ENCODE measurements at regions not wholly inside any gene's neighbourhood (a gene's known extent, or its start where the extent isn't known, plus 50 kb on each side); places are given as distances from the start of the nearest gene placed in this dataset.

DNA sequence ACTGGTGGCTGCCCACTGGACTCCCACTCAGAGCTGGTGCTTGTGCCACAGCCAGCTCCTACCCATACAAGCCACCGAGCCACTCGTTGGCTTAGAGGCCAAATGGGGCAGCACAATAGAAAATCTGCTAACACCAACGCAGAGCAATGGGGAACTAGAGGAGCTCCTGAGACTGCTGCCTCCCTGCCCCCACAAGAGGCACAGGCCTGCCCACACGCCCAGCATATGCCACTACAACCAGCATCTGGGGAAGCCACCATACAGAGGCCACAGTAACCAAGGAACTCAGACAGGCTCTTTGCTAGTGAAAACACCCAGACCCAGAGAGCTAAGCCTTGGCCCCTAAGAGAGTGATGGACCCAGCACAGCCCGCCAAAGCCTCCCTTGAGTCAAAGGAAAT lies 231.2 kb upstream of the RAB6C start:
- Mint-ChIP-seq H3K27ac (ENCODE audit: unreplicated experiment) (no peak overlapping the region), H3K4me1 (ENCODE audit: low read depth, unreplicated experiment) (no peaks in the 10 kb centered on the region), H3K4me3 (ENCODE audit: unreplicated experiment) (no peak overlapping the region), H3K36me3 (ENCODE audit: insufficient read depth, unreplicated experiment) (no peaks in the 10 kb centered on the region), H3K27me3 (ENCODE audit: insufficient read depth, unreplicated experiment) (peaks cover 9% of the 10 kb centered on the region), H3K9me3 (ENCODE audit: unreplicated experiment) (no peaks in the 10 kb centered on the region)
- TF ChIP-seq, protein P1, sequence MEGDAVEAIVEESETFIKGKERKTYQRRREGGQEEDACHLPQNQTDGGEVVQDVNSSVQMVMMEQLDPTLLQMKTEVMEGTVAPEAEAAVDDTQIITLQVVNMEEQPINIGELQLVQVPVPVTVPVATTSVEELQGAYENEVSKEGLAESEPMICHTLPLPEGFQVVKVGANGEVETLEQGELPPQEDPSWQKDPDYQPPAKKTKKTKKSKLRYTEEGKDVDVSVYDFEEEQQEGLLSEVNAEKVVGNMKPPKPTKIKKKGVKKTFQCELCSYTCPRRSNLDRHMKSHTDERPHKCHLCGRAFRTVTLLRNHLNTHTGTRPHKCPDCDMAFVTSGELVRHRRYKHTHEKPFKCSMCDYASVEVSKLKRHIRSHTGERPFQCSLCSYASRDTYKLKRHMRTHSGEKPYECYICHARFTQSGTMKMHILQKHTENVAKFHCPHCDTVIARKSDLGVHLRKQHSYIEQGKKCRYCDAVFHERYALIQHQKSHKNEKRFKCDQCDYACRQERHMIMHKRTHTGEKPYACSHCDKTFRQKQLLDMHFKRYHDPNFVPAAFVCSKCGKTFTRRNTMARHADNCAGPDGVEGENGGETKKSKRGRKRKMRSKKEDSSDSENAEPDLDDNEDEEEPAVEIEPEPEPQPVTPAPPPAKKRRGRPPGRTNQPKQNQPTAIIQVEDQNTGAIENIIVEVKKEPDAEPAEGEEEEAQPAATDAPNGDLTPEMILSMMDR (IDR thresholded peaks at IDR 0.05; ENCODE audit: insufficient read depth in 1 of 2, low read depth in 1 of 2, low read length in 1 of 2, severe bottlenecking in 1 of 2, unreplicated experiment in 1 of 2): no peak
- CTCF ChIA-PET: interaction anchor here (0.6 to 1.8 kb wide), 9 partner anchors 9 to 1462 kb away, joined by 3 to 16 read pairs (median 3); no protein-coding TSS in a partner anchor
- BruUV-seq (replicated peaks): no TSS peak
- intact Hi-C loops (cut with micrococcal nuclease; ENCODE audit: unreplicated experiment): loop anchor here (5.0 kb wide), 1 partner anchor 71 kb away; no protein-coding TSS in a partner anchor
- no peaks in the 10 kb centered on the region for H3K9me3 ChIP-seq
- POLR2A ChIA-PET: no interaction called here
- no peaks in the 10 kb centered on the region for H3K4me1 ChIP-seq
- H3K36me3 ChIP-seq (ENCODE audit: control insufficient read depth, insufficient read depth, low read length): no peaks in the 10 kb centered on the region
- no peak for DNase-seq
- no peaks in the 10 kb centered on the region; the same call in 1 of the 2 replicates for H3K27me3 ChIP-seq (replicated peaks; ENCODE audit: control insufficient read depth, insufficient read depth, low read length)
- H3K4me3 ChIP-seq (ENCODE audit: low read depth, low read length): no peak overlapping the region

DNA sequence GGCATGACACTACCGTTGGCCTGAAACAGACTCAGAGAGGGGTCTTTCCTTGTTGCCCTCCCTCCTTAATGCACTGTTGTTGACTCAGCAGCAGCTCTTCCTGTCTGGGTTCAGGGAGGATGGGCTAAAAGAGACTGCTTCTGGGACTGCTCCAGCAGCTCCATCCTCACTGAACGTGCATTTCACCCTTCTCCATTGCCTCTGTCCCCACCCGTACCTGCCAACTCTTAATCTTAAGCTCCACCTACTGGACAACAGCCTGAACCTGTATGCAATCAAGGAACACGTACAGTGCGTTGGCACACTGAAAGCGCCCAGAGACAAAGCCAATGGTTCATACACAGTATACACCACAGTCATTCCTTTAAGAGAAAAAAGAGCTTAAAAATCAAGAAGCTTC lies 230.8 kb upstream of the RAB6C start:
- H3K27ac Mint-ChIP-seq (ENCODE audit: unreplicated experiment): no peak overlapping the region
- POLR2A ChIA-PET: no interaction called here
- Histone ChIP-seq H3K4me3 (ENCODE audit: low read depth, low read length) (no peak overlapping the region), H3K4me1 (no peaks in the 10 kb centered on the region), H3K9me3 (no peaks in the 10 kb centered on the region), H3K36me3 (ENCODE audit: control insufficient read depth, insufficient read depth, low read length) (no peaks in the 10 kb centered on the region), H3K27me3 (replicated peaks; ENCODE audit: control insufficient read depth, insufficient read depth, low read length) (no peaks in the 10 kb centered on the region; the same call in 1 of the 2 replicates)
- H3K36me3 Mint-ChIP-seq (ENCODE audit: insufficient read depth, unreplicated experiment): no peaks in the 10 kb centered on the region
- H3K27me3 Mint-ChIP-seq (ENCODE audit: insufficient read depth, unreplicated experiment): peaks cover 9% of the 10 kb centered on the region
- intact Hi-C loops (cut with micrococcal nuclease; ENCODE audit: unreplicated experiment): loop anchor here (5.0 kb wide), 1 partner anchor 71 kb away; no protein-coding TSS in a partner anchor
- CTCF ChIA-PET: interaction anchor here (0.6 to 1.8 kb wide), 9 partner anchors 9 to 1463 kb away, joined by 3 to 16 read pairs (median 3); no protein-coding TSS in a partner anchor
- no peaks in the 10 kb centered on the region for H3K9me3 Mint-ChIP-seq (ENCODE audit: unreplicated experiment)
- TF ChIP-seq, protein P1 (IDR thresholded peaks at IDR 0.05; ENCODE audit: insufficient read depth in 1 of 2, low read depth in 1 of 2, low read length in 1 of 2, severe bottlenecking in 1 of 2, unreplicated experiment in 1 of 2): peak; percentile 69 to 82
- peak; percentile 69 to 73 for DNase-seq
- H3K4me3 Mint-ChIP-seq (ENCODE audit: unreplicated experiment): no peak overlapping the region
- no peaks in the 10 kb centered on the region for H3K4me1 Mint-ChIP-seq (ENCODE audit: low read depth, unreplicated experiment)
- no TSS peak for BruUV-seq (replicated peaks)

DNA sequence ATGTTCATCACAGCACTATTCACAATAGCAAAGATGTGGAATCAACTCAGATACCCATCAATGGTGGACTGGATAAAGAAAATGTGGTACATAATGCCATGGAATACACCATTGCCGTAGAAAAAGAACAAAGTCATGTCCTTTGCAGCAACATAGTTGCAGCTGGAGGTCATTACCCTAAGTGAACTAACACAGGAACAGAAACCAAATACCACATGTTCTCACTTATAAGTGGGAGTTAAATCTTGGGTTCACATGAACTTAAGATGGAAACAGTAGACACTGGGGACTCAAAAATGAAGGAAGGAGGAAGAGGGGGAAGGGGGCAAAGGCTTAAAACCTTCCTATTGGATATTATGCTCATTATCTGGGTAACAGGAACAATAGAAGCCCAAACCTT lies 228.1 kb upstream of the RAB6C start:
- no peaks in the 10 kb centered on the region for H3K36me3 Mint-ChIP-seq (ENCODE audit: insufficient read depth, unreplicated experiment)
- no peak overlapping the region for H3K4me3 ChIP-seq (ENCODE audit: low read depth, low read length)
- POLR2A ChIA-PET: no interaction called here
- TF ChIP-seq, protein P1 (IDR thresholded peaks at IDR 0.05; ENCODE audit: insufficient read depth in 1 of 2, low read depth in 1 of 2, low read length in 1 of 2, severe bottlenecking in 1 of 2, unreplicated experiment in 1 of 2): no peak
- no peaks in the 10 kb centered on the region for H3K9me3 Mint-ChIP-seq (ENCODE audit: unreplicated experiment)
- no peak for DNase-seq
- peaks cover 13% of the 10 kb centered on the region for H3K27me3 Mint-ChIP-seq (ENCODE audit: insufficient read depth, unreplicated experiment)
- no peaks in the 10 kb centered on the region for H3K4me1 Mint-ChIP-seq (ENCODE audit: low read depth, unreplicated experiment)
- H3K27ac Mint-ChIP-seq (ENCODE audit: unreplicated experiment): no peak overlapping the region
- no peaks in the 10 kb centered on the region; the same call in 1 of the 2 replicates for H3K27me3 ChIP-seq (replicated peaks; ENCODE audit: control insufficient read depth, insufficient read depth, low read length)
- no peak overlapping the region for H3K4me3 Mint-ChIP-seq (ENCODE audit: unreplicated experiment)
- H3K9me3 ChIP-seq: no peaks in the 10 kb centered on the region
- no peaks in the 10 kb centered on the region for H3K36me3 ChIP-seq (ENCODE audit: control insufficient read depth, insufficient read depth, low read length)
- no peaks in the 10 kb centered on the region for H3K4me1 ChIP-seq
- BruUV-seq (replicated peaks): no TSS peak
- intact Hi-C loops (cut with micrococcal nuclease; ENCODE audit: unreplicated experiment): no loop called here
- CTCF ChIA-PET: no interaction called here

Measured in Caco-2 (cell line).